Parathyroid adenoma (tissue), 2 donors: ENCODE measurements at regions not wholly inside any gene's neighbourhood (a gene's known extent, or its start where the extent isn't known, plus 50 kb on each side); places are given as distances from the start of the nearest gene placed in this dataset.

Experiments
- H2AFZ ChIP-seq: fragments of 300-600 bp; sonication (generic); one replicate; pipeline ENCODE4 v1.7.0; 2017; ENCODE audit warnings: antibody characterized with exemption, mild to moderate bottlenecking
- H3K27ac ChIP-seq: fragments of 300-600 bp; sonication (generic); one replicate; pipeline ENCODE4 v1.7.0; 2017
- H3K27me3 ChIP-seq: fragments of 300-600 bp; sonication (generic); one replicate; pipeline ENCODE4 v1.7.0; 2017; ENCODE audit warnings: low read length; ENCODE audit not compliant: control insufficient read depth, insufficient read depth
- H3K36me3 ChIP-seq: fragments of 300-600 bp; sonication (generic); one replicate; pipeline ENCODE4 v1.7.0; 2017; ENCODE audit warnings: low read length; ENCODE audit not compliant: control insufficient read depth, insufficient read depth
- H3K4me1 ChIP-seq: fragments of 300-600 bp; sonication (generic); one replicate; pipeline ENCODE4 v1.7.0; 2017; ENCODE audit warnings: control low read depth
- H3K4me2 ChIP-seq: fragments of 300-600 bp; sonication (generic); one replicate; pipeline ENCODE4 v1.7.0; 2017; ENCODE audit warnings: low read length
- H3K4me3 ChIP-seq: fragments of 300-600 bp; sonication (generic); one replicate; pipeline ENCODE4 v1.7.0; 2017; ENCODE audit warnings: low read depth, low read length
- H3K79me2 ChIP-seq: fragments of 300-600 bp; sonication (generic); one replicate; pipeline ENCODE4 v1.7.0; 2017; ENCODE audit warnings: control low read depth
- H3K9ac ChIP-seq: fragments of 300-600 bp; sonication (generic); one replicate; pipeline ENCODE4 v1.7.0; 2017; ENCODE audit warnings: mild to moderate bottlenecking
- H3K9me3 ChIP-seq: fragments of 300-600 bp; sonication (generic); one replicate; pipeline ENCODE4 v1.7.0; 2017; ENCODE audit warnings: low read length; ENCODE audit not compliant: control insufficient read depth
- TF ChIP-seq, protein P1 (sequence below): fragments of 300-600 bp; sonication (generic); IDR thresholded peaks from one replicate; pipeline ENCODE4 v1.7.0; 2017; ENCODE audit warnings: antibody characterized with exemption, mild to moderate bottlenecking
- donor health status: primary hyperparathyroidism.

GRCh38 chr5:67581203-67581602 is 384.6 kb upstream of the CD180 start:
- Histone ChIP-seq H3K27me3 (no peaks in the 10 kb centered on the region), H3K79me2 (no peaks in the 10 kb centered on the region), H3K9me3 (no peaks in the 10 kb centered on the region), H2AFZ (no peak overlapping the region), H3K4me2 (no peak overlapping the region), H3K9ac (no peak overlapping the region), H3K36me3 (no peaks in the 10 kb centered on the region), H3K4me1 (peaks cover 8% of the 10 kb centered on the region), H3K4me3 (no peak overlapping the region), H3K27ac (no peak overlapping the region)
- TF ChIP-seq, protein P1, sequence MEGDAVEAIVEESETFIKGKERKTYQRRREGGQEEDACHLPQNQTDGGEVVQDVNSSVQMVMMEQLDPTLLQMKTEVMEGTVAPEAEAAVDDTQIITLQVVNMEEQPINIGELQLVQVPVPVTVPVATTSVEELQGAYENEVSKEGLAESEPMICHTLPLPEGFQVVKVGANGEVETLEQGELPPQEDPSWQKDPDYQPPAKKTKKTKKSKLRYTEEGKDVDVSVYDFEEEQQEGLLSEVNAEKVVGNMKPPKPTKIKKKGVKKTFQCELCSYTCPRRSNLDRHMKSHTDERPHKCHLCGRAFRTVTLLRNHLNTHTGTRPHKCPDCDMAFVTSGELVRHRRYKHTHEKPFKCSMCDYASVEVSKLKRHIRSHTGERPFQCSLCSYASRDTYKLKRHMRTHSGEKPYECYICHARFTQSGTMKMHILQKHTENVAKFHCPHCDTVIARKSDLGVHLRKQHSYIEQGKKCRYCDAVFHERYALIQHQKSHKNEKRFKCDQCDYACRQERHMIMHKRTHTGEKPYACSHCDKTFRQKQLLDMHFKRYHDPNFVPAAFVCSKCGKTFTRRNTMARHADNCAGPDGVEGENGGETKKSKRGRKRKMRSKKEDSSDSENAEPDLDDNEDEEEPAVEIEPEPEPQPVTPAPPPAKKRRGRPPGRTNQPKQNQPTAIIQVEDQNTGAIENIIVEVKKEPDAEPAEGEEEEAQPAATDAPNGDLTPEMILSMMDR: no peak

- Histone ChIP-seq H3K27me3 (no peaks in the 10 kb centered on the region), H3K4me2 (no peak overlapping the region), H3K79me2 (no peaks in the 10 kb centered on the region), H3K27ac (no peak overlapping the region), H3K4me3 (no peak overlapping the region), H3K4me1 (peaks cover 8% of the 10 kb centered on the region), H3K36me3 (no peaks in the 10 kb centered on the region), H2AFZ (peak overlapping the region; percentile 54), H3K9ac (no peak overlapping the region), H3K9me3 (no peaks in the 10 kb centered on the region)
- TF ChIP-seq, protein P1: no peak
Observed at GRCh38 chr5:67578011-67578410, 381.4 kb upstream of the CD180 start.

DNA sequence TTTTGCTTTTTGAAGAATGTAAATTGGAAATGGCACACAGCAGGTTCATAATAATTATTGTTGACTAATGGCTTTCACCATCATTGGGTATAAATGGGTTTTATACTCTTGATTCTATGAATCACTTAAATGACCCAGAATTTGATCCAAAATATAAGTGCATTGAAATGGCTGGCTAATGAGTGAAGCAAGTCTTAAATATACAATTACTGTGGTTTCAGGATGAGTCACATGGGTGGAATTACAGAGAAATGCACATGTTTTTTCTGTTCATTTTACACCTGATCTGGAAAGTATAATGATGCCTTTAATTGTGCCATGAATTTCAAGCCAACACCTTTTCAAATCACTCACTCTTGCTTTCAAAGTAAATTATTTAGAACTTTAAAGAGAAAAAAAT is 380.8 kb upstream of the CD180 start:
- H3K27me3 ChIP-seq: no peaks in the 10 kb centered on the region
- H3K4me2 ChIP-seq: no peak overlapping the region
- H3K79me2 ChIP-seq: no peaks in the 10 kb centered on the region
- no peak overlapping the region for H3K27ac ChIP-seq
- H3K9ac ChIP-seq: no peak overlapping the region
- TF ChIP-seq, protein P1: no peak
- H2AFZ ChIP-seq: no peak overlapping the region
- H3K9me3 ChIP-seq: no peaks in the 10 kb centered on the region
- no peaks in the 10 kb centered on the region for H3K36me3 ChIP-seq
- H3K4me1 ChIP-seq: peaks cover 8% of the 10 kb centered on the region
- no peak overlapping the region for H3K4me3 ChIP-seq

- H3K27me3 ChIP-seq: no peaks in the 10 kb centered on the region
- H2AFZ ChIP-seq: no peak overlapping the region
- peaks cover 8% of the 10 kb centered on the region for H3K4me1 ChIP-seq
- no peak overlapping the region for H3K4me2 ChIP-seq
- H3K79me2 ChIP-seq: no peaks in the 10 kb centered on the region
- no peak overlapping the region for H3K4me3 ChIP-seq
- TF ChIP-seq, protein P1: no peak
- no peaks in the 10 kb centered on the region for H3K36me3 ChIP-seq
- H3K9ac ChIP-seq: no peak overlapping the region
- H3K9me3 ChIP-seq: no peaks in the 10 kb centered on the region
- H3K27ac ChIP-seq: no peak overlapping the region
Observed at GRCh38 chr5:67576112-67576511, 379.5 kb upstream of the CD180 start.

- Histone ChIP-seq H3K27me3 (no peaks in the 10 kb centered on the region), H3K4me1 (peaks cover 8% of the 10 kb centered on the region), H3K27ac (no peak overlapping the region), H3K4me2 (no peak overlapping the region), H3K9me3 (no peaks in the 10 kb centered on the region), H3K79me2 (no peaks in the 10 kb centered on the region), H2AFZ (no peak overlapping the region), H3K9ac (no peak overlapping the region), H3K36me3 (no peaks in the 10 kb centered on the region), H3K4me3 (no peak overlapping the region)
- TF ChIP-seq, protein P1: no peak
Observed at GRCh38 chr5:67575087-67575486, 378.5 kb upstream of the CD180 start.
